ENCODE measurements at regions not wholly inside any gene's neighbourhood (a gene's known extent, or its start where the extent isn't known, plus 50 kb on each side); places are given as distances from the start of the nearest gene placed in this dataset.
"Not testable (repeated sequence)": the region's sequence is repeated elsewhere in the genome, so short reads cannot be mapped to it uniquely, and the experiment has no call there.

DNA sequence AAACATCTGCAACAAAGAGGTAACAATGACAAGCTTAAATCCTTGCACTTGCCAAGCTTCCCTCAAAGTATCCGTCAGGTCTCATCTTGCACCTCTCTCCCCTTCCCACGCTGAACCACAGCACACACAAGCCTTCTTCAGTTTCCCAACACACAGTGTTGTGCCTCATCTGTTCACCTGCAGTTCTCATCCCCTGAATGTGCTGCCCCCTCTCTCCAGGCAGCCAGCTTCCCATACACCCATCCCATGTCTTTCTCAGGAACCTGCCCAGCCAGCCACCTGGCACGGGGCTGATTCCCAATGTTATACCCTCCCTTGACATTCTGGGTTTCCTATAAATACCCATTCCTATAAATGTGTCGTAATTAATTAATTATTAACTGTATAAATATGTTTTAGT is 314.8 kb downstream of the PRELID2 start:
- no peak overlapping the region for H3K4me3 Mint-ChIP-seq
- ChIA-PET POLR2A (no interaction called here), CTCF (no interaction called here)
- DNase-seq (no peak), ATAC-seq (no peak)
- H3K27ac ChIP-seq (ENCODE audit: low read depth, low read length), result no peak overlapping the region
- H3K9me3 Mint-ChIP-seq, result peaks cover 0 to 20% (median 8%) of the 10 kb centered on the region in 11 donors
- no peaks in the 10 kb centered on the region for H3K4me1 Mint-ChIP-seq
- no peaks in the 10 kb centered on the region for H3K36me3 Mint-ChIP-seq
- H3K4me3 ChIP-seq (ENCODE audit: low read length), result no peak overlapping the region
- H3K4me1 ChIP-seq (ENCODE audit: control insufficient read depth in 2 of 2, insufficient read depth in 2 of 2, low read length in 2 of 2), result no peaks in the 10 kb centered on the region
- intact Hi-C loops (cut with micrococcal nuclease), result no loop called here
- H3K27me3 Mint-ChIP-seq, result no peaks in the 10 kb centered on the region
- no peaks in the 10 kb centered on the region for H3K27me3 ChIP-seq (ENCODE audit: control insufficient read depth in 2 of 2, insufficient read depth in 2 of 2, low read length in 2 of 2)
- H3K9me3 ChIP-seq (ENCODE audit: control insufficient read depth in 2 of 3, low read length in 3 of 3), result no peaks in the 10 kb centered on the region
- no peak overlapping the region for H3K27ac Mint-ChIP-seq
- H3K36me3 ChIP-seq (ENCODE audit: control insufficient read depth in 2 of 3, insufficient read depth in 3 of 3, low read length in 3 of 3), result no peaks in the 10 kb centered on the region

DNA sequence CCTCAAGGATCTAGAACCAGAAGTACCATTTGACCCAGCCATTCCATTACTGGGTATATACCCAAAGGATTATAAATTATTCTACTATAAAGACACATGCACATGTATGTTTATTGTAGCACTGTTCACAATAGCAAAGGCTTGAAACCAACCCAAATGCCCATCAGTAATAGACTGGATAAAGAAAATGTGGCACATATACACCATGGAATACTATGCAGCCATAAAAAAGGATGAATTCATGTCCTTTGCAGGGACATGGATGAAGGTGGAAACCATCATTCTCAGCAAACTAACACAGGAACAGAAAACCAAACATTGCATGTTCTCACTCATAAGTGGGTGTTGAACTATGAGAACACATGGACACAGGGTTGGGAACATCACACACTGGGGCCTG is 317.6 kb downstream of the PRELID2 start:
- DNase-seq; H3K4me1 Mint-ChIP-seq; H3K36me3 ChIP-seq (ENCODE audit: control insufficient read depth in 2 of 3, insufficient read depth in 3 of 3, low read length in 3 of 3); H3K27ac ChIP-seq (ENCODE audit: low read depth, low read length); ATAC-seq; POLR2A ChIA-PET; CTCF ChIA-PET; H3K27me3 Mint-ChIP-seq; H3K4me3 ChIP-seq (ENCODE audit: low read length); H3K9me3 ChIP-seq (ENCODE audit: control insufficient read depth in 2 of 3, low read length in 3 of 3); intact Hi-C loops (cut with micrococcal nuclease); H3K4me1 ChIP-seq (ENCODE audit: control insufficient read depth in 2 of 2, insufficient read depth in 2 of 2, low read length in 2 of 2); H3K27ac Mint-ChIP-seq; H3K36me3 Mint-ChIP-seq; H3K4me3 Mint-ChIP-seq; H3K27me3 ChIP-seq (ENCODE audit: control insufficient read depth in 2 of 2, insufficient read depth in 2 of 2, low read length in 2 of 2): not testable (repeated sequence)
- peaks cover 0 to 41% (median 12%) of the 10 kb centered on the region in 11 donors for H3K9me3 Mint-ChIP-seq

- Mint-ChIP-seq H3K4me1 (no peaks in the 10 kb centered on the region), H3K36me3 (peaks cover 0 to 7% (median 0%) of the 10 kb centered on the region in 5 donors), H3K27me3 (peaks cover 0 to 9% (median 0%) of the 10 kb centered on the region in 5 donors), H3K9me3 (peaks cover 0 to 31% (median 6%) of the 10 kb centered on the region in 11 donors), H3K4me3 (no peak overlapping the region), H3K27ac (no peak overlapping the region)
- intact Hi-C loops (cut with micrococcal nuclease), result no loop called here
- ChIA-PET POLR2A (no interaction called here), CTCF (interaction anchor here (0.7 kb wide), 1 partner anchor 11 kb away, joined by 3 read pairs; no protein-coding TSS in a partner anchor)
- no peak for DNase-seq
- H3K4me1 ChIP-seq (ENCODE audit: control insufficient read depth in 2 of 2, insufficient read depth in 2 of 2, low read length in 2 of 2), result no peaks in the 10 kb centered on the region
- no peaks in the 10 kb centered on the region for H3K27me3 ChIP-seq (ENCODE audit: control insufficient read depth in 2 of 2, insufficient read depth in 2 of 2, low read length in 2 of 2)
- H3K4me3 ChIP-seq (ENCODE audit: low read length), result no peak overlapping the region
- ATAC-seq, result no peak
- no peaks in the 10 kb centered on the region for H3K36me3 ChIP-seq (ENCODE audit: control insufficient read depth in 2 of 3, insufficient read depth in 3 of 3, low read length in 3 of 3)
- no peaks in the 10 kb centered on the region for H3K9me3 ChIP-seq (ENCODE audit: control insufficient read depth in 2 of 3, low read length in 3 of 3)
- no peak overlapping the region for H3K27ac ChIP-seq (ENCODE audit: low read depth, low read length)
Observed at GRCh38 chr5:145511351-145511750, 323.8 kb downstream of the PRELID2 start.

GRCh38 chr5:145510769-145511168 is 324.4 kb downstream of the PRELID2 start:
- Mint-ChIP-seq H3K27me3 (peaks cover 0 to 9% (median 0%) of the 10 kb centered on the region in 5 donors), H3K4me3 (no peak overlapping the region), H3K9me3 (peaks cover 0 to 27% (median 5%) of the 10 kb centered on the region in 11 donors), H3K4me1 (no peaks in the 10 kb centered on the region), H3K27ac (no peak overlapping the region), H3K36me3 (peaks cover 0 to 7% (median 0%) of the 10 kb centered on the region in 5 donors)
- Histone ChIP-seq H3K27me3 (ENCODE audit: control insufficient read depth in 2 of 2, insufficient read depth in 2 of 2, low read length in 2 of 2) (no peaks in the 10 kb centered on the region), H3K9me3 (ENCODE audit: control insufficient read depth in 2 of 3, low read length in 3 of 3) (no peaks in the 10 kb centered on the region), H3K27ac (ENCODE audit: low read depth, low read length) (no peak overlapping the region), H3K4me1 (ENCODE audit: control insufficient read depth in 2 of 2, insufficient read depth in 2 of 2, low read length in 2 of 2) (no peaks in the 10 kb centered on the region), H3K36me3 (ENCODE audit: control insufficient read depth in 2 of 3, insufficient read depth in 3 of 3, low read length in 3 of 3) (no peaks in the 10 kb centered on the region), H3K4me3 (ENCODE audit: low read length) (no peak overlapping the region)
- ChIA-PET CTCF (interaction anchor here (0.7 kb wide), 1 partner anchor 11 kb away, joined by 3 read pairs; no protein-coding TSS in a partner anchor), POLR2A (no interaction called here)
- ATAC-seq (no peak), DNase-seq (no peak)
- intact Hi-C loops (cut with micrococcal nuclease), result no loop called here

DNA sequence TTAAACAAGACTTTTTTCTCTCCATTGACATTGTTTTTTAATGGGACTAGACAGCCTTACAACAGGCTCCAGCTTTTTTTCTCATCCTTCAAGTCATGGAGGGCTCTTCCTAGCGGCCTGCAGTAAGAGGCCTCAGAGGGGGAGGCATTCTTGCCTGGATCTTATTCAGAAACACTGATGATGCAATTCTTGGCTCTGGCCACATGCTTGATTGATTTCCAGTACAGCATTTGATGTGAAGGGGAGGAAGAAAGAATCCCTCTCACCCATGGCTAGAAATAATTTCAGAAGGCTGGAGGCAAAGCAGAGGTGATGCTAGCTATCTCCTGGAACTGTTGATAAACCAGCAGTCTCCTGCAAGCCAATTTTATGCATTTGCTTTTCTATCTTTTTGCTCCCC is 324.8 kb downstream of the PRELID2 start:
- no peaks in the 10 kb centered on the region for H3K4me1 Mint-ChIP-seq
- no peak overlapping the region for H3K27ac ChIP-seq (ENCODE audit: low read depth, low read length)
- ATAC-seq (no peak), DNase-seq (no peak)
- peaks cover 0 to 27% (median 5%) of the 10 kb centered on the region in 11 donors for H3K9me3 Mint-ChIP-seq
- no peak overlapping the region for H3K4me3 Mint-ChIP-seq
- CTCF ChIA-PET, result no interaction called here
- H3K27me3 ChIP-seq (ENCODE audit: control insufficient read depth in 2 of 2, insufficient read depth in 2 of 2, low read length in 2 of 2), result no peaks in the 10 kb centered on the region
- no peaks in the 10 kb centered on the region for H3K9me3 ChIP-seq (ENCODE audit: control insufficient read depth in 2 of 3, low read length in 3 of 3)
- no peak overlapping the region for H3K27ac Mint-ChIP-seq
- H3K4me1 ChIP-seq (ENCODE audit: control insufficient read depth in 2 of 2, insufficient read depth in 2 of 2, low read length in 2 of 2), result no peaks in the 10 kb centered on the region
- POLR2A ChIA-PET, result no interaction called here
- H3K4me3 ChIP-seq (ENCODE audit: low read length), result no peak overlapping the region
- H3K36me3 Mint-ChIP-seq, result peaks cover 0 to 7% (median 0%) of the 10 kb centered on the region in 5 donors
- intact Hi-C loops (cut with micrococcal nuclease), result no loop called here
- no peaks in the 10 kb centered on the region for H3K36me3 ChIP-seq (ENCODE audit: control insufficient read depth in 2 of 3, insufficient read depth in 3 of 3, low read length in 3 of 3)
- H3K27me3 Mint-ChIP-seq, result peaks cover 0 to 9% (median 0%) of the 10 kb centered on the region in 5 donors

DNA sequence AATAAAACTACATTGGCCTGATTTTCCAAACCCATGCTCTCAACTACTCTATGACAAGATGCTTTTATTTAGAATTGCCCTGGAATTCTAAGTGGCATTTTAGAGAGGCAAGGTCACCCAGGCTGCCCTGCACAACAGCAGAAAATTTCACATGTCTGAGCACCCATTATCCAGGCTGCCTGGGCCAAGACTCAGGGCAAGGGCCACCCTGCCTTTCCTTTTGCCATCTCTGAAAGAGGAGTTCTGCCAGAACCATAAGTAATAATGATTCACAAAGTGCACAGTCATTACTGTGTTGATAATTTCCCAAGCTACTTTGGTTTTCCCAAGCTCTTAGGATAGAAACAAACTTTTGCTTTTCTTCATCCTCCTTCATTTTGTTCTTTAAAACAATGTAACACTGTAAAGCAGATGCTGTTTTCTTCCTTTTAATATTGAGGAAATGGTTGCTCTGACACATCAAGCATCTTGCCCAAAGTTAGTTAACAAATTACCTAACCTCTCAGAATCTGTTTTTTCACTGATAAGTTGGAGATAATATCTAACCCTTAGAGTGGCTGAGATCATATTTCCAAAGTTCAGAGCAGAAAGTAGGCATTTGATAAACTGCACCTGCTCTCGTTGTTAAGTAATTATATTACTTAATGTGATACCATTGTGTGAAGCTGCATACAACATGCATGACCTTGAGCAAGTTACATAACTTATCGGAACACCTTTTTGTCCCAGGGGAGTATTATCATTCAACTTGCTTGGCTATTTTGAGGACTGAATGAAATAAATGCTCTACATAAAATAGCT is 325.6 kb downstream of the PRELID2 start:
- H3K36me3 Mint-ChIP-seq, result peaks cover 0 to 7% (median 0%) of the 10 kb centered on the region in 5 donors
- intact Hi-C loops (cut with micrococcal nuclease), result no loop called here
- CTCF ChIA-PET, result no interaction called here

More for the DNA sequence above, 325.6 kb downstream of the PRELID2 start:
- no peak for ATAC-seq
- Mint-ChIP-seq H3K4me1 (no peaks in the 10 kb centered on the region), H3K27ac (no peak overlapping the region), H3K4me3 (no peak overlapping the region), H3K9me3 (peaks cover 0 to 27% (median 3%) of the 10 kb centered on the region in 11 donors), H3K27me3 (peaks cover 0 to 9% (median 0%) of the 10 kb centered on the region in 5 donors)
- POLR2A ChIA-PET, result no interaction called here
- H3K27ac ChIP-seq (ENCODE audit: low read depth, low read length), result no peak overlapping the region
- DNase-seq, result no peak
- H3K9me3 ChIP-seq (ENCODE audit: control insufficient read depth in 2 of 3, low read length in 3 of 3), result no peaks in the 10 kb centered on the region
- H3K36me3 ChIP-seq (ENCODE audit: control insufficient read depth in 2 of 3, insufficient read depth in 3 of 3, low read length in 3 of 3), result no peaks in the 10 kb centered on the region
- no peaks in the 10 kb centered on the region for H3K27me3 ChIP-seq (ENCODE audit: control insufficient read depth in 2 of 2, insufficient read depth in 2 of 2, low read length in 2 of 2)
- no peaks in the 10 kb centered on the region for H3K4me1 ChIP-seq (ENCODE audit: control insufficient read depth in 2 of 2, insufficient read depth in 2 of 2, low read length in 2 of 2)
- no peak overlapping the region for H3K4me3 ChIP-seq (ENCODE audit: low read length)

Data from naive thymus-derived CD4-positive, alpha-beta T cell (primary cell).